Calu3 (cell line): ENCODE measurements at regions not wholly inside any gene's neighbourhood (a gene's known extent, or its start where the extent isn't known, plus 50 kb on each side); places are given as distances from the start of the nearest gene placed in this dataset.
A peak's percentile ranks its signal among the peaks of the same experiment; 100 is the strongest.

Experiments
- BruUV-seq: library from RNA; stranded (reverse); fragments of 400-500 nt; replicated peaks from 2 replicates; lab custom pipeline; 2021; lab: Mats Ljungman, UMichigan
- CTCF ChIA-PET: fragments of 300-600 bp; sonication (Branson Sonifier 250); formaldehyde crosslinking; loops from one replicate; lab custom pipeline; 2022; ENCODE audit warnings: antibody characterized with exemption; lab: Charles Lee
- DNase-seq: peaks from one replicate; pipeline ENCODE4 v3.0.0; 2022
- H3K27ac Mint-ChIP-seq: one replicate; pipeline ENCODE4 v1.8.0; 2022; ENCODE audit warnings: mixed read lengths; ENCODE audit not compliant: unreplicated experiment
- H3K27me3 Mint-ChIP-seq: one replicate; pipeline ENCODE4 v1.8.0; 2022; ENCODE audit warnings: mixed read lengths; ENCODE audit not compliant: unreplicated experiment
- H3K36me3 Mint-ChIP-seq: one replicate; pipeline ENCODE4 v1.8.0; 2022; ENCODE audit warnings: mild to moderate bottlenecking, moderate library complexity, mixed read lengths; ENCODE audit not compliant: insufficient read depth, unreplicated experiment
- H3K4me1 Mint-ChIP-seq: one replicate; pipeline ENCODE4 v1.8.0; 2022; ENCODE audit warnings: mild to moderate bottlenecking, low read depth, mixed read lengths; ENCODE audit not compliant: unreplicated experiment
- H3K4me3 Mint-ChIP-seq: one replicate; pipeline ENCODE4 v1.8.0; 2022; ENCODE audit warnings: mild to moderate bottlenecking, low read depth, moderate library complexity, mixed read lengths; ENCODE audit not compliant: unreplicated experiment
- H3K9me3 Mint-ChIP-seq: one replicate; pipeline ENCODE4 v1.8.0; 2022; ENCODE audit warnings: low read depth, mixed read lengths; ENCODE audit not compliant: unreplicated experiment
- CTCF ChIP-seq: fragments of 200-600 bp; IDR thresholded peaks from one replicate; pipeline ENCODE4 v1.8.0; 2022; ENCODE audit warnings: antibody characterized with exemption; ENCODE audit not compliant: unreplicated experiment
- intact Hi-C: fragments of 100-400 bp; cut with micrococcal nuclease; formaldehyde crosslinking; loops from one replicate; pipeline ENCODE4 v1.10.0; 2022; ENCODE audit not compliant: unreplicated experiment

- no peak overlapping the region for H3K4me3 Mint-ChIP-seq
- no peaks in the 10 kb centered on the region for H3K36me3 Mint-ChIP-seq
- no TSS peak for BruUV-seq
- CTCF ChIA-PET = no interaction called here
- no peaks in the 10 kb centered on the region for H3K9me3 Mint-ChIP-seq
- no peak overlapping the region for H3K27ac Mint-ChIP-seq
- H3K27me3 Mint-ChIP-seq = peaks cover 21% of the 10 kb centered on the region
- H3K4me1 Mint-ChIP-seq = no peaks in the 10 kb centered on the region
- intact Hi-C loops = no loop called here
- DNase-seq = no peak
- no peak for TF ChIP-seq CTCF
These were observed 90.5 kb upstream of the ABCC4 start for GRCh38 chr13:95391785-95392184.

- Mint-ChIP-seq H3K9me3 (no peaks in the 10 kb centered on the region), H3K36me3 (no peaks in the 10 kb centered on the region), H3K4me3 (no peak overlapping the region), H3K4me1 (no peaks in the 10 kb centered on the region), H3K27ac (no peak overlapping the region), H3K27me3 (peaks cover 21% of the 10 kb centered on the region)
- no TSS peak for BruUV-seq
- CTCF ChIA-PET = no interaction called here
- DNase-seq = no peak
- no peak for TF ChIP-seq CTCF
- intact Hi-C loops = no loop called here
These were observed 91.3 kb upstream of the ABCC4 start for GRCh38 chr13:95392597-95392996.

- no peaks in the 10 kb centered on the region for H3K9me3 Mint-ChIP-seq
- H3K36me3 Mint-ChIP-seq = no peaks in the 10 kb centered on the region
- intact Hi-C loops = loop anchor here (1.0 kb wide), 1 partner anchor 214 kb away; no protein-coding TSS in a partner anchor
- no peak for DNase-seq
- no peak overlapping the region for H3K27ac Mint-ChIP-seq
- peak overlapping the region; percentile 36 for H3K4me3 Mint-ChIP-seq
- CTCF ChIA-PET = interaction anchor here (0.5 to 1.1 kb wide), 3 partner anchors 22 to 403 kb away, joined by 3 to 14 read pairs (median 3); no protein-coding TSS in a partner anchor
- H3K27me3 Mint-ChIP-seq = no peaks in the 10 kb centered on the region
- no peaks in the 10 kb centered on the region for H3K4me1 Mint-ChIP-seq
- no TSS peak for BruUV-seq
- no peak for TF ChIP-seq CTCF
These were observed 102.3 kb upstream of the ABCC4 start for GRCh38 chr13:95403349-95404140.

GRCh38 chr13:95404141-95404882 is 103.1 kb upstream of the ABCC4 start:
- intact Hi-C loops = loop anchor here (1.0 kb wide), 1 partner anchor 215 kb away; no protein-coding TSS in a partner anchor
- Mint-ChIP-seq H3K4me3 (peak overlapping the region; percentile 36), H3K36me3 (no peaks in the 10 kb centered on the region), H3K4me1 (no peaks in the 10 kb centered on the region), H3K9me3 (no peaks in the 10 kb centered on the region), H3K27me3 (no peaks in the 10 kb centered on the region), H3K27ac (no peak overlapping the region)
- TF ChIP-seq CTCF = peak; percentile 40
- BruUV-seq = no TSS peak
- DNase-seq = peak; percentile 55
- CTCF ChIA-PET = interaction anchor here (0.6 to 1.1 kb wide), 3 partner anchors 23 to 215 kb away, joined by 3 to 14 read pairs (median 6); no protein-coding TSS in a partner anchor
